ENCODE measurements at regions not wholly inside any gene's neighbourhood (a gene's known extent, or its start where the extent isn't known, plus 50 kb on each side); places are given as distances from the start of the nearest gene placed in this dataset.

DNA sequence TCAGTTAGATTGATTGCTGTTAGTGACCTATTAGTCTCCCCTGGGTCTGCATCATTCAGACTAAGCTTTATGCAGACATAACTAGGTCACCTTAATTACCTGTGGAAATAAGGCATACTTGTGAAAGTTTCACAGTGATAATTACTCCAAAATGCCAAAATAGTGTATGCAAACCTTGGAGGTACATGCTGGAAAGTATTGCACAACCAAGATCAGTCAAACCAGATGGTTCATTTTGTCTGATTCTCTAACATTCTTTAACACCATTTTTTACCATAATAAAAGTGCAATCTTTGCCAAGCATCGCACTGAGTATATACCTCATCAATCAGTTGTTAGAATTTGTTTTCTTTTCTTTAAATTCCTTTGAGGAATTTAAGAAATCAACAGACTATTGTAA, 186.3 kb upstream of the TMEFF2 start:
- TF ChIP-seq CTCF (IDR thresholded peaks at IDR 0.05; ENCODE audit: low read depth, low read length): no peak
- no peak for TF ChIP-seq EZH2phosphoT487 (IDR thresholded peaks at IDR 0.05; ENCODE audit: low read depth)
